ENCODE measurements at regions not wholly inside any gene's neighbourhood (a gene's known extent, or its start where the extent isn't known, plus 50 kb on each side); places are given as distances from the start of the nearest gene placed in this dataset.

GRCh38 chr7:156127166-156128134, 315.2 kb upstream of the SHH start:
- in situ Hi-C loops (cut with MboI; ENCODE audit: low sequenced_read_pairs, unreplicated experiment), result no loop called here
- TF ChIP-seq CTCF (IDR thresholded peaks at IDR 0.05; ENCODE audit: borderline replicate concordance, control extremely low read depth, extremely low read depth, insufficient read depth, missing control alignments), result no peak
- DNase-seq (ENCODE audit: low spot score), result no peak

- no peak for DNase-seq (ENCODE audit: low spot score)
- no peak for TF ChIP-seq CTCF (IDR thresholded peaks at IDR 0.05; ENCODE audit: borderline replicate concordance, control extremely low read depth, extremely low read depth, insufficient read depth, missing control alignments)
- in situ Hi-C loops (cut with MboI; ENCODE audit: low sequenced_read_pairs, unreplicated experiment), result no loop called here
Measured at GRCh38 chr7:156125841-156126730, 313.8 kb upstream of the SHH start.

- in situ Hi-C loops (cut with MboI; ENCODE audit: low sequenced_read_pairs, unreplicated experiment), result no loop called here
- TF ChIP-seq CTCF (IDR thresholded peaks at IDR 0.05; ENCODE audit: borderline replicate concordance, control extremely low read depth, extremely low read depth, insufficient read depth, missing control alignments), result no peak
- DNase-seq (ENCODE audit: low spot score), result no peak
Measured at GRCh38 chr7:156124356-156124755, 312.1 kb upstream of the SHH start.

GRCh38 chr7:156123362-156123761, 311.1 kb upstream of the SHH start:
- TF ChIP-seq CTCF (IDR thresholded peaks at IDR 0.05; ENCODE audit: borderline replicate concordance, control extremely low read depth, extremely low read depth, insufficient read depth, missing control alignments), result no peak
- DNase-seq (ENCODE audit: low spot score), result no peak
- in situ Hi-C loops (cut with MboI; ENCODE audit: low sequenced_read_pairs, unreplicated experiment), result no loop called here

GRCh38 chr7:156122752-156123354, 310.6 kb upstream of the SHH start:
- TF ChIP-seq CTCF (IDR thresholded peaks at IDR 0.05; ENCODE audit: borderline replicate concordance, control extremely low read depth, extremely low read depth, insufficient read depth, missing control alignments), result no peak
- in situ Hi-C loops (cut with MboI; ENCODE audit: low sequenced_read_pairs, unreplicated experiment), result no loop called here
- DNase-seq (ENCODE audit: low spot score), result no peak

- in situ Hi-C loops (cut with MboI; ENCODE audit: low sequenced_read_pairs, unreplicated experiment), result no loop called here
- TF ChIP-seq CTCF (IDR thresholded peaks at IDR 0.05; ENCODE audit: borderline replicate concordance, control extremely low read depth, extremely low read depth, insufficient read depth, missing control alignments), result no peak
- no peak for DNase-seq (ENCODE audit: low spot score)
Measured at GRCh38 chr7:156121956-156122355, 309.7 kb upstream of the SHH start.
